K562 (cell line): ENCODE measurements at regions not wholly inside any gene's neighbourhood (a gene's known extent, or its start where the extent isn't known, plus 50 kb on each side); places are given as distances from the start of the nearest gene placed in this dataset.

Source experiments
- ATAC-seq: fragments of 200-7000 bp; cut with Tn5 transposase; 3 replicates; pipeline ENCODE4 v1.9.1; 2020; ENCODE audit warnings: moderate library complexity
- BruUV-seq: library from RNA; stranded (reverse); fragments of 400-500 nt; replicated peaks from 2 replicates; lab custom pipeline; 2021; lab: Mats Ljungman, UMichigan
- CTCF ChIA-PET: fragments of 300-600 bp; formaldehyde crosslinking; extraction: SDS; loops from one replicate; lab custom pipeline; 2021; ENCODE audit warnings: low intra/inter-chr PET ratio; lab: Yijun Ruan, JAX
- POLR2A ChIA-PET: fragments of 300-600, 350-650 bp; sonication (Branson Sonifier 250); formaldehyde crosslinking; extraction: SDS; loops from one replicate; lab custom pipeline; 2021; ENCODE audit warnings: antibody characterized with exemption, inconsistent platforms; lab: Yijun Ruan, JAX
- DNase-seq, 4 experiments: peaks; one replicate each; pipeline versions ENCODE4 v3.0.0 to v3.0.0-alpha.2; 2011 to 2018; ENCODE audit warnings: low spot score in 3 of 4, mixed read lengths in 3 of 4; ENCODE audit errors: extremely low read depth in 1 of 4
- FAIRE-seq: peaks from 2 replicates; lab custom pipeline; 2011; peaks lifted over from hg19 to GRCh38; lab: Jason Lieb, UNC
- H2AFZ ChIP-seq: 2 replicates; pipeline ENCODE4 v1.6.0; 2011; ENCODE audit warnings: low read depth, low read length, control low read depth, inconsistent platforms
- H3K27ac ChIP-seq: fragments of 200-600 bp; 3 replicates; pipeline ENCODE4 v1.8.0; 2011; ENCODE audit warnings: low read depth, mild to moderate bottlenecking, control low read depth, inconsistent platforms, low read length, moderate library complexity, mixed read lengths; ENCODE audit errors: extremely low read depth
- H3K27me3 ChIP-seq, 2 experiments: fragments of 300-600 bp in 1 of 2; 2 replicates in 1 of 2; 3 replicates in 1 of 2; pipeline versions ENCODE4 v1.6.0 to v1.8.0; 2011; ENCODE audit warnings: inconsistent platforms in 2 of 2, low read length in 2 of 2, mild to moderate bottlenecking in 1 of 2, mixed read lengths in 1 of 2, moderate library complexity in 1 of 2; ENCODE audit not compliant: control insufficient read depth in 2 of 2, insufficient read depth in 2 of 2
- H3K36me3 ChIP-seq: fragments of 300-600 bp; 3 replicates; pipeline ENCODE4 v1.8.0; 2011; ENCODE audit warnings: mild to moderate bottlenecking, low read length, inconsistent platforms; ENCODE audit not compliant: control insufficient read depth, insufficient read depth
- H3K4me1 ChIP-seq, 2 experiments: fragments of 200-600 bp in 1 of 2; replicated peaks in 1 of 2; 2 replicates in 1 of 2; 3 replicates in 1 of 2; pipeline versions ENCODE4 v1.5.1 to v1.8.0; 2011; ENCODE audit warnings: inconsistent platforms in 2 of 2, low read length in 2 of 2, mild to moderate bottlenecking in 1 of 2, mixed read lengths in 1 of 2, moderate library complexity in 1 of 2; ENCODE audit not compliant: control insufficient read depth in 2 of 2, insufficient read depth in 2 of 2
- H3K4me2 ChIP-seq: 2 replicates; pipeline ENCODE4 v1.6.1; 2011; ENCODE audit warnings: low read length, control low read depth, inconsistent platforms, mixed read lengths; ENCODE audit not compliant: insufficient read depth
- H3K4me3 ChIP-seq: fragments of 200-600 bp; sonication (generic), shearing (Covaris generic); 2 replicates; pipeline ENCODE4 v1.5.1; 2016; ENCODE audit warnings: control low read depth, inconsistent platforms
- H3K79me2 ChIP-seq: fragments of 200-600 bp; 3 replicates; pipeline ENCODE4 v1.8.0; 2011; ENCODE audit warnings: low read length, inconsistent platforms; ENCODE audit not compliant: control insufficient read depth, insufficient read depth
- H3K9ac ChIP-seq, 2 experiments: 2 replicates each; pipeline versions ENCODE4 v1.6.0 to v1.6.1; 2011; ENCODE audit warnings: low read depth in 2 of 2, low read length in 2 of 2, control low read depth in 1 of 2, inconsistent platforms in 1 of 2, mild to moderate bottlenecking in 1 of 2, mixed read lengths in 1 of 2; ENCODE audit not compliant: insufficient read depth in 1 of 2
- H3K9me1 ChIP-seq: one replicate; pipeline ENCODE4 v1.6.0; 2011; ENCODE audit warnings: inconsistent platforms, mild to moderate bottlenecking, low read length, moderate library complexity; ENCODE audit not compliant: control insufficient read depth, insufficient read depth
- H3K9me3 ChIP-seq: replicated peaks from 2 replicates; pipeline ENCODE4 v1.5.1; 2011; ENCODE audit warnings: low read depth, low read length, inconsistent platforms; ENCODE audit not compliant: control insufficient read depth, insufficient read depth
- H4K20me1 ChIP-seq: replicated peaks from 2 replicates; pipeline ENCODE4 v1.6.1; 2011; ENCODE audit warnings: low read length, inconsistent platforms, mixed read lengths; ENCODE audit not compliant: control insufficient read depth, insufficient read depth
- ATF7 ChIP-seq: fragments of 450-650 bp; IDR thresholded peaks from 2 replicates; pipeline ENCODE4 v1.7.1; 2014; ENCODE audit warnings: mild to moderate bottlenecking, moderate library complexity
- CEBPG ChIP-seq, 3 experiments: fragments of 200-800 bp in 1 of 3; sonication (Bioruptor generic) in 1 of 3; sonication (generic) in 1 of 3; formaldehyde crosslinking in 1 of 3; IDR thresholded peaks in 2 of 3; conservative IDR thresholded peaks in 1 of 3; 2 replicates each; pipeline versions ENCODE4 v1.6.1 to v1.8.0; 2016 to 2022; ENCODE audit warnings: missing compliant biosample characterization in 2 of 3, missing genetic modification characterization in 2 of 3, mild to moderate bottlenecking in 1 of 3, missing genetic modification reagents in 1 of 3
- JUND ChIP-seq, 2 experiments: IDR thresholded peaks; 2 replicates in 1 of 2; 3 replicates in 1 of 2; pipeline ENCODE4 v1.6.1; 2011; ENCODE audit warnings: borderline replicate concordance in 2 of 2, low read depth in 2 of 2, low read length in 2 of 2, improper control_type of control experiment in 1 of 2, missing biosample characterization in 1 of 2, missing genetic modification characterization in 1 of 2, missing genetic modification reagents in 1 of 2
- ZNF124 ChIP-seq: sonication (generic); formaldehyde crosslinking; IDR thresholded peaks from 2 replicates; pipeline ENCODE4 v1.8.1; 2022; ENCODE audit warnings: missing genetic modification reagents
- ZNF263 ChIP-seq: sonication (generic); formaldehyde crosslinking; IDR thresholded peaks from 2 replicates; pipeline ENCODE4 v1.8.0; 2022; ENCODE audit warnings: mild to moderate bottlenecking, missing genetic modification reagents, borderline replicate concordance
- ZNF717 ChIP-seq: fragments of 250-450 bp; sonication (Bioruptor Pico); IDR thresholded peaks from 2 replicates; pipeline ENCODE4 v1.5.0; 2021
- WGBS: fragments of 100-300 bp; shearing (Covaris generic); methylation state at CpG from one replicate; pipeline ENCODE4 v1.1.6; 2016; ENCODE audit warnings: low coverage, mixed read lengths; ENCODE audit not compliant: insufficient coverage; ENCODE audit errors: missing lambda C conversion rate; 5-methylcytosine and 5-hydroxymethylcytosine counted together
- in situ Hi-C: fragments of 300-500 bp; cut with MboI; formaldehyde crosslinking; loops from 4 replicates; pipeline ENCODE4 v1.15.0; 2018; ENCODE audit warnings: inconsistent platforms, mixed read lengths
- intact Hi-C: fragments of 100-400 bp; cut with micrococcal nuclease; formaldehyde crosslinking; loops from 2 replicates; pipeline ENCODE4 v1.14.2; 2022
- TF ChIP-seq, protein P1 (sequence below): fragments of 250-450 bp; sonication (Bioruptor Pico); IDR thresholded peaks from 2 replicates; pipeline ENCODE4 v1.4.0; 2020; ENCODE audit warnings: mild to moderate bottlenecking, moderate library complexity, borderline replicate concordance

- intact Hi-C loops (loop anchor here (5.0 kb wide), 2 partner anchors 909 to 1064 kb away; no protein-coding TSS in a partner anchor), in situ Hi-C loops (no loop called here)
- no peaks in the 10 kb centered on the region for H3K9me3 ChIP-seq
- ChIA-PET POLR2A (no interaction called here), CTCF (interaction anchor here (0.5 to 1.1 kb wide), 2 partner anchors 754 to 1175 kb away, joined by 3 read pairs; no protein-coding TSS in a partner anchor)
- H3K4me3 ChIP-seq = no peak overlapping the region
- DNase-seq = peak in 1 of 4 experiments; percentile 74
- no peaks in the 10 kb centered on the region for H3K79me2 ChIP-seq
- H4K20me1 ChIP-seq = no peaks in the 10 kb centered on the region; the same call in 1 of the 2 replicates
- H2AFZ ChIP-seq = no peak overlapping the region
- peak; percentile 88 for FAIRE-seq
- WGBS = 0% methylated on average over 17 of the region's 17 CpGs
- peaks cover 2 to 36% of the 10 kb centered on the region in 2 experiments; a peak in 3 of 5 replicates for H3K27me3 ChIP-seq
- H3K36me3 ChIP-seq = no peaks in the 10 kb centered on the region
- H3K9me1 ChIP-seq = no peaks in the 10 kb centered on the region
- peak; percentile 98 for ATAC-seq
- no peaks in the 10 kb centered on the region for H3K4me1 ChIP-seq
- no TSS peak for BruUV-seq
- no peak overlapping the region for H3K9ac ChIP-seq
- H3K4me2 ChIP-seq = no peak overlapping the region
- no peak overlapping the region for H3K27ac ChIP-seq
- no peak for TF ChIP-seq CEBPG (CRISPR knock-in tag; IDR thresholded peaks at IDR 0.05)
- TF ChIP-seq CEBPG (tag; conservative IDR thresholded peaks at IDR 0.05 in 1 of 2, IDR thresholded peaks at IDR 0.05 in 1 of 2) = peak in 1 of 2 experiments; percentile 36; a peak in 1 of 4 replicates
- TF ChIP-seq ZNF124 = no peak
- no peak for TF ChIP-seq ZNF717 (CRISPR knock-in tag)
- TF ChIP-seq ZNF263 (CRISPR knock-in tag) = no peak
- TF ChIP-seq JUND (IDR thresholded peaks at IDR 0.05; ENCODE audit: borderline replicate concordance, low read depth, low read length) = 0 out of 2 replicates have a peak, but pooled peaks have one; percentile 9
- no peak; the same call in 2 of the 3 replicates for TF ChIP-seq JUND (tag; IDR thresholded peaks at IDR 0.05; ENCODE audit: borderline replicate concordance, low read depth, low read length)
- TF ChIP-seq, protein P1, sequence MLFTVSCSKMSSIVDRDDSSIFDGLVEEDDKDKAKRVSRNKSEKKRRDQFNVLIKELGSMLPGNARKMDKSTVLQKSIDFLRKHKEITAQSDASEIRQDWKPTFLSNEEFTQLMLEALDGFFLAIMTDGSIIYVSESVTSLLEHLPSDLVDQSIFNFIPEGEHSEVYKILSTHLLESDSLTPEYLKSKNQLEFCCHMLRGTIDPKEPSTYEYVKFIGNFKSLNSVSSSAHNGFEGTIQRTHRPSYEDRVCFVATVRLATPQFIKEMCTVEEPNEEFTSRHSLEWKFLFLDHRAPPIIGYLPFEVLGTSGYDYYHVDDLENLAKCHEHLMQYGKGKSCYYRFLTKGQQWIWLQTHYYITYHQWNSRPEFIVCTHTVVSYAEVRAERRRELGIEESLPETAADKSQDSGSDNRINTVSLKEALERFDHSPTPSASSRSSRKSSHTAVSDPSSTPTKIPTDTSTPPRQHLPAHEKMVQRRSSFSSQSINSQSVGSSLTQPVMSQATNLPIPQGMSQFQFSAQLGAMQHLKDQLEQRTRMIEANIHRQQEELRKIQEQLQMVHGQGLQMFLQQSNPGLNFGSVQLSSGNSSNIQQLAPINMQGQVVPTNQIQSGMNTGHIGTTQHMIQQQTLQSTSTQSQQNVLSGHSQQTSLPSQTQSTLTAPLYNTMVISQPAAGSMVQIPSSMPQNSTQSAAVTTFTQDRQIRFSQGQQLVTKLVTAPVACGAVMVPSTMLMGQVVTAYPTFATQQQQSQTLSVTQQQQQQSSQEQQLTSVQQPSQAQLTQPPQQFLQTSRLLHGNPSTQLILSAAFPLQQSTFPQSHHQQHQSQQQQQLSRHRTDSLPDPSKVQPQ (CRISPR knock-in tag) = no peak
- TF ChIP-seq ATF7 = 0 out of 2 replicates have a peak, but pooled peaks have one; percentile 13
Measured at GRCh38 chr20:61120595-61121515, 131.2 kb upstream of the CDH4 start.
